Activated CD4-positive, CD25-positive, alpha-beta regulatory T cell treated with anti-CD3 and anti-CD28 coated beads, Interleukin-2, amount 50 U/mL, for 24 hours (primary cell): ENCODE measurements at regions not wholly inside any gene's neighbourhood (a gene's known extent, or its start where the extent isn't known, plus 50 kb on each side); places are given as distances from the start of the nearest gene placed in this dataset.

Source experiments
- ATAC-seq, 2 donors: fragments of 150-1000 bp; cut with Tn5 transposase; one replicate each; pipeline ENCODE4 v1.10.0; 2021; ENCODE audit warnings: mild to moderate bottlenecking in 1 of 2, moderate library complexity in 1 of 2

DNA sequence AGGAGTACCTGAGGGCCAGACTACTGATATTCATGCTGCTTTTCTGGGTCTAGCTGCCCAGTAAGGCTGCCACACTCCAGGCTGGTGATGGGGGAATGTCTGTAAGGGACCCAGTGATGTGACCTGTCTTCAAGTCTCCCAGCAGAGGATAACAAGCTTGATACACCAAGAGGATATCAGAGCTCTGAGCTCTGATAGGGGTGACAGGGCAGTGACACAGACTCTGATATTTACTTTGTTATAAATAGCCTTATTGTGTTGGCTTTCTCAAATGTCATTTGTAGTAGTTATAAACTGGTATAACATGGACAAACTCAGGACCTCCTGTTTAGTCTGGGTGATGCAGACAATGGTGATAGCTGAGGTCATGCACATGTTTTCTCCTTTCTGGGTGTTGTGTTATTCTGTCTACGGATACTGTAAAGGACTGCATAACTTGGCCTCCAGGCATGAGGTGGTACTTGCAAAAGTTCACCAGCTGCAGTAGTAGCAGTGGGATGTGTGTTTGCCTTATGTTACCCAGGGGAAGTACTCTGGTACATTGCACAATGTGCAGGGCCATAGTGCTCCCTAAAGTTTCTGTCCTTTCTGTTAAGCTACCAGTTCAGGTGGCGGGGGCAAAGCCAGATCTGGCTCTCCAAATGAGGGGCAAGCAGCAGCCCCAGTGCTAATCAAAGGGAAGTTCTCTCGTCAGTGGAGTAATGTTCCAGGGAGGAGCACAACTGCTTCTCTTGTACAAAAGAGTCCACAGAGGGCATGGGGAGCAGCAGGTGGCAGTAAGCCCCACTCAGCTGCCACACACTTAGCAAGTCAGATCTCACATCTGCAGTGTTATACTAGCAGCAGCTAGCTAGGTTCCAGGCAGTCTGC lies 812.2 kb downstream of the JRKL start:
- ATAC-seq: no peak

DNA sequence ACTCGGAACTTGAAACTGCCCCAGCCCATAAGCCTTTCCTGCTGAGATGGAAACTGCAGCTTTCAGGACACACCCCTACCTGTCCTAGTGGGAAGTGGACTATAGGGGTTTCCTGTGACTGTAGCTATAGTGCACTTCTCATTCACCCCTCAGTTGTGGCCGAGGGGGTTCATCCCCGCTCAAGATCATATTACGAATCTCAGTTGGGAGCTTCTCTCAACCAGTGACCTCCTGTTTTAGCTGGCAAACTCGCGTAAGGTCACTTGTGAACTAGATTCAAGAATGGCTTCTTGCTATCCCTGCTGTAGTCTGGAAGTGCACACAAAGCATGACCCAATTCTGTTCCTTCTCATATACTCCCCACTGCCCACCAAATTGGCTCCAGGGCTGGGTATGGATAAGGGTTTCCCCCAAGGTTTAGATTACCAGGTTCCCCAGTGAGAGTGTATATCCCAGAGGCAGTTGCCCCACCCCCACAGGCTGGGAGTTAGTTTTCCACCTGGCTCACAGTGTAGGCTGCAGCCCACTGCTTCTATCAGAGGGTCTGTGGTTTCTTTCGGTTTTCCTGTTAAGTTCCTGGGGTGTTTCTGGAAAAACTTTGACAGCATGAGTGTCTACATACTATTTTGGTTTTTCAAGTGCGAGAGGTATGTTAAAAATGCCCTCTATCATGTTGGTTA lies 812.9 kb downstream of the JRKL start:
- ATAC-seq: no peak

DNA sequence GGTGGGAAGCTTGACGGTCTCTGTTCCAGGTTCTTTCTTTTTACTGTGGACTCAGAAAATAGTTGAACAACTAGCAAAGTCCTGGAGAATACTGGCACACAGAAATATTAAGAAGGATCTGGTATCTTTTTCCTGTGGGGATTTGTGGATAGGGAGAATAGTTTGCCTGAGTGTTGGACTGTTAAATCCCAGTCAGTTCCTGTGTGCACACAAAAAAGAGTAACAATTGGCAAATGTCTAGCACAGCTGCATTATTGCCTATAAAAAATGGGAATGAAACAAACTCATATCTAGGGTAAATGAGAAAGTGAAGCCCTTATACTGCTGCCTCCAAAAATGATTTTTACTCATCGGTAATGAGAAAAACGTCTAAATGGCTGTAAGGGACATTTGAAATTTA lies 828.2 kb downstream of the JRKL start:
- no peak for ATAC-seq

DNA sequence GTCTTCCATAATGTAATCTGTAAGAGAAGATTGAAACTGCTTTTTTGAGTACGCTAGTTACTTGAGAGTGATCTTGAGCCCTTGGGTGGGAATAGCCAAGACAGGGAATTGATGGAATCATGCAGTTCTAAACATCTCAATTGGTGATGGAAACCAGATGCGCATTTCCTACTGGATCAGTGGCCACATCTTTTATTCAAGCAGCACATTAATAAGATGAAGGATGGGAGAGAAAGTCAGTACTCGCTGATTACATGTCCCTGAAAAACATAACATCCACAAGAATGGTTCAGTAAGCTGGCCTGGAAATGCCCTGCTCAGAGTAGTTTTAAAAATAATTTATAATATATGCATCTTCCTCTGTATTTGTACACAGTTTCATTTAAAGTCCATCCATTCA lies 833.8 kb downstream of the JRKL start:
- ATAC-seq: no peak

DNA sequence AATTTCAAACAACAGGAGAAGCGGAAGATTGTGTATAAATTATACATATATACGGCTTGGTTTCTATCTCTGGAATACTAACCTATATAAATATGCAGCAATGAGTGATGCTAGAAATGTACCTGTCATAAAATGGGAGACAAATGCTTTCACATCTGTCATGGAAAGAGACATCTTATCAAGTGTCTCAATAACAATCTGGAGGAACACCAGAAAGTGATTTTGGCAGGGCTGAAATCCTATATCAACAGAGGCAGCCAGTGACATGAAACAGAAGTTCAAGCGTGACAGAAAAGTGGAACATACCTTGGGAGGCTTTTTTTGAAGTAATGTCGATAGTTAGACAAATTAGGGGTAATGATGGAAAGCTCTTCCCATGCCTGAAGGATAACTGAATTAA lies 834.6 kb downstream of the JRKL start:
- no peak for ATAC-seq

DNA sequence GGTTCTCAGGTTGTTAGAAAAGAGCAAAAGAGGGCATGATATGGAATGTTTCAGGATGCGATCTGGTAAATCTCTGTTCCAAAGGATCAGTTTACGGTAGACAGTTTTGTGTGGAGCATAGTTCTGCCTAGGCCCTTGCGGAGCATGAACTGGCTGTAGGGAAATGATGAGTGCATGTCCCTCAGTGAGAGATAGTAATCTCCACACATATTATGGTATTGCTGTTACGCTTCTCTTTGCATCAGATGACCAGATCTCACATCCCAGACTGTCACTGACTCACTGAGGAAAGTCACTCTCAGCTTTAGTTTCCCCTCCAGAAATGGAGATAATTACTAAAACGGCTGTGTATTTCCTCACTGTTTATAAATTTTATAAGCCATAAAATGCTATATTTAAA lies 836.0 kb downstream of the JRKL start:
- no peak for ATAC-seq

DNA sequence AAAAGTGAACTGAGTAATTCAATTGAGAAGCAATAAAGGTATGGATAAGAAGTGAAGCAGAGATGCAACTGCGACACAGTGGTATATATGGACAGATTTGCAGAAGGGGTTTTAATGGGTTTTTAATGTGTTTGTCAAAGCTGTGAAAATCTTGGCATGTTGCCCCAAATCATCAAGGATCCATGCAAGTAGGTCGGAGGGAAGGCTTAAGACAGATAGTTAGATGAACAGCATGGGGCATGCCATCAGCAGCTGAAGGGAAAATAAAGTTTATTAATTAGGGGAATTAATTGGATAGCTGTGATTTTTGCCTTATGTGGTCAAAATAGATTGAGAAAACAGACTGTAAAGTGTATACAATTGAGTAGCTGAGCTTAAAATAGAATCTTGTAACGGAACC lies 840.1 kb downstream of the JRKL start:
- no peak for ATAC-seq

DNA sequence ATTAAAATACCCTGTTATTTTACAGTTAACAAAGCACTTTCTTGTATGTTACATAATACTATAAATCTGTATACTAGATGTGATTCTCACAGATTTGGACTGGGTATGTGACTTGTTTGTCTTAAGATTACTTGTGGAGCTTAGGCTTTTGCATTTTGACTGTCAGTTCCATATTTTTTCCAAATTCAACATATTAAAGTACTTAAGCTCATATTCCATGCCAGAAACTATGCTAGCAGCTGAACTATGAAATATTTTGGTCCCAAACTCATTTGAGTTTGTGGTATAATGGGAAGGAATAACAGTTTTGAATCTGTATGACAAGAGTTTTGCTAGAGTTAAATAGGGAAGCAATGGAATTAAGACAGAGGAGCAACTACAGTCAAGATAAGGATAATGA lies 841.4 kb downstream of the JRKL start:
- no peak for ATAC-seq

DNA sequence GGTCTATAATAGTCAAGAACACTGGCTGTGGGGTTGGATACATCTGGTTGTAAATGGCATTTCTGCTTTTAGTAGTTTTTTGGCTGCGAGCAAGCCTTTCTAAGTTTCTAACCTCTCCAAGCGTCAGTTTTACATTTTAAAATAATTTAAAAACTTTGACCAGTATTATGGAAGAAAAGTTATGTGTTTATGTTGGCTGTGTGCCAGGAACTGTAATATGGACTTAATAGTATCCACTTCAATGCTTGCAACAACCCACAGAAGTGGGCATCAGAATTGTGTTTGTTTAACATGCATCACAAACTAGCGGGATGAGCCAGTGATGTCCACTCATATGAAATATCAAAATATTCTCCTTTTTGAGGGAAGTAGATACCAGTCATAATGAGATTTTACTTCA lies 844.2 kb downstream of the JRKL start:
- no peak for ATAC-seq

DNA sequence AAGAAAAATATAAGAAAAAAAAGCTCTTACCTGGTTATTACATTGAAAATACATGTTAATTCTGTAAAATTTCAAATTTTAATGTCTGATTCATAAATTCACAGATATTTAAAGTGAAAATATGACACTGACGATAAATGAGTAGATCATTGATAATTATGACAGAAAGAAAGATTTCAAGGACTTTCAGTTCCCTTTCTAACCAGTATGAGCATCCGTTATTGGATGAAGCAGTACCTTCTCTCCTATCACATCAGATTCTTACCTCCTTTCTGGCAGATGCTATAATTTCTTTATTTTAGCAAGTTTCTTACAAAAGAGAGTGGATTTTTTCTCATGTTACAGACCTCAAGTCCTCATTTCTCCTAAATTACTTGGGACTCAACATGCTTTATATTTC lies 847.3 kb downstream of the JRKL start:
- no peak for ATAC-seq

DNA sequence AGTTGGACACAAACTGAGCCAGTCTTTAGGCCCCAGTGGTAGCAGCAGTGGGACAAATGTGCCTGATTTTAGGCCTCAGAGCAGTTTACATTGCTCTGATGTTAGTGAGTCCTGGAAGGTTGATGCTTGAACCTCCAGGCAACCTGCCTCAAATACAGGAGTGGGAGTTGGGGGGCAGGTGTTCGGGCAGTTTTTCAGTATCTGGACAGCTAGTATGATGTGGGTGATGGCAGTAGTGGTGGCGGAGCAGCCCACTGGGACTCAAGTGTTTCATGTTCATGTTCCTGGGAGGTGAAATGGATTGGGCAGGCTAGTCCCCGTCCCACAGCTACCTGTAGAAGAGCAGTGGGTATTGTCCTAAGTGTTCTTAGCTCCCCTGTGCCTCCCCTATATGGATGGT lies 857.8 kb downstream of the JRKL start:
- ATAC-seq: no peak

DNA sequence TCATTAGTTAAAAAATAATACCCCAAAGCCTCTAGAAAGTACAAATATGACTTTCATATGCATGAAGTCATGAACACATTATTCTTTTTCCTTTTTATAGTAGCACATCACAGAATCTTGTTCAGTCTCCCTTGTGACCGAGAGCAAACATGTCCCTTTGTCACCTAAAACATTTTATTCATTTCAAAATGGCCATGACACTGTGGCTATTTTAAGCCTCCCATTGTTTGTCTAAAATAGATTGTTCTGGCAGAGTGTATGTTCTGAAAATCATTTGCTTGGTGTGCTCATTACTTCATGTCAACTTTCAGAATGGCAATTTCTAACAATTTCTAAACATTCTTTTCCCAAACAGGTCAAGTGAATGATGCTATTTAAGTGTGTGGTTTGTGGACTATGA lies 865.0 kb downstream of the JRKL start:
- ATAC-seq: no peak

DNA sequence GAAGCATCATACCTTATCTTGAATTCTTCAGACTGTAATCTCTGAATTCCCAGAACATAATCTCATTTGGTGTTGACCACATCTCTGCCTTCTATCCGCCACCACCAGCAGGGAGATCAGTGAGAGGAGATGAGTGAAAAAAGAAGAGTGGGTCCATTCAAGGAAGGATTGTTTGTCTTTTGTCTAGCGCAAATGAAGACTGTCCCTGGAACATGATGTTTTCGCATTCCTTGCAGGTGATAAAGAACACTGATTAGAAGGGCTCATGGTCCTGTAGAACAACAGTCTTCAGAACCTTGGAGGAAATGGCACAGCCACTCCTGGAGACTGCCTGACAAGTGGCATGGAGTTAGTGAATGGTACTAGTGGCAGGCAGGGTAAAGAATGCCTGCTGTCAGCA lies 869.6 kb downstream of the JRKL start:
- no peak for ATAC-seq

DNA sequence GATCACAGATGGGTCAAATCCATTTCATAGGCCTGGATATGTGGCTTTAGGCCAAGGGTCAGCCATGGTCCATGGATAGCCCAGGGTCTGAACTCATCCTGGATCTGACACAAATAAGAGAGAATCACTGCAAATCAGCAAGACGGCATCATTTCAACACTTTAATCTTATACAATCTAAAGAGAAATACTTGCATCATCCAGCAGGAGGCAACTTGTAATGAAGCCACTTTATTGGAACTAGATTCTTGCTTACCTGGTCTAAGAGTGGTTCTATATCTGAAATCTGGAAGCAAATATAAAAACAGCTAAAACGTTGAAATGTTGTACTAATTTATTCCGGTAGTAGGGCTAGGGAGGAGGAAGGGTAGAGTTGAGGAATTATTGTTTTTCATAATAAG lies 870.1 kb downstream of the JRKL start:
- no peak for ATAC-seq

DNA sequence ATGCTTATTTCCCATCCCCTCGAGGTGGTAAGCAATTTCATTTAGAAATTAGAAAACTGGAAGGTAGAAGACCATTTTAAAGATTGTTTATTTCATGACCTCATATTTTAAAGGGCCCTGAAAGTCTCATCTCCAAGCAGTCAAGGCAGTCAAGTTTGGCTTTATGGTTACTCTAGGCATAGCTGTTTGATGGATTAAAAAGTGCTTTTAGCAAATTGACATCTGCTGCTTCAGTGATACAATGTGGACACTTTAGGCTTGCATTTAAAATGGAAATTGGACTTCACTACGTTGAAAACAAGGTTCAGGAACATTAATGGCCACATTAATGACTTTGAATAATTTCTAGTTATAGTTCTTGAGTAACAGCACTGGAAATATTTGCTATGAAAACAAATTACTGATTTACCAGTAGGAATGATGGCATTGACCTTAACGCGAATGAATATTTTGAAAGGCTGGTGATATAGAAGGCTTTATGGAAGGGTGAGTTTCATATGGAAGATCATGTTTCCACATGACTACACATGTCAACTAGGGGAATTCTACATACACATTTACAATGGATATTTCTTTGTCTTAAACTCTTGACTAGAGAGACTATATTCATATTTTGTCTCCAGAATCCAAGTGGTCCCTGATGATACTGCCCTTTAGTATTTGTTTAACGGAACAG lies 873.5 kb downstream of the JRKL start:
- no peak for ATAC-seq

DNA sequence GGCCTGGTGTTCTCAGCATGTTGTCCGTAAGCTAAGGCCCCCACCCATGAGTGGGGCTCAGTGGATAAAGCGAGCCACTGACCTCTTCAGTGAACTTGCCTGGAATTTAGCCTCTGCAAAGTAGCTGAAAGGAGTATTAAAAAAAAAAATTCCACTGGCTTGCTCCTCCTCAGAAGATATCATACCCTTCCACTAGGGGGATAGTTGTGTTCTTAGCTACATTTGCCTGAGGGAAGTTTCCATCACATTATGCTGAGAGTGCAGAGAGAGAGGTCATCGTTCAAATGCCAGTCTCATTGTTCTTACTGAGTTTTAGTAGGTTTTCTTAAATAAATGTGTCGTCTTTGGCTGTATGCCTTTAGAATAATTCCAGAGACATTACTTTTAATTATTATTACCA lies 879.7 kb downstream of the JRKL start:
- no peak for ATAC-seq

DNA sequence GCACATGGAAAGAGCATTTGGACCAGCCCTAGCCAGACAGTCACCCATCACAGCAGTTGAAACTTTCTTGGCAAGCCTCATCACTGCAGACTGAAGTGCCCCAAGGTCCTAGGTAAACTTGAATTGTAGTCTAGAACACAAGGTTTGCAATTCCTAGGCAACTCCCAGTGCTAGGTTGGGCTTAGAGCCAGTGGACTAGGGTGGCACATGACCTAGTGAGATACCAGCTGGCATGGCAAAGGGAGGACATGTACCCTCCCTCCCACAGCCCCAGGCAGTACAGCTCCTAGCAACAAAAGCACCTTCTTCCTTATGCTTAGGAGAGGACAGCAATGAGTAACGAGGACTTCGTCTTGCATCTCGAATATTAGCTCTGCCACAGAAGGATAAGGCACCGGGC lies 889.5 kb downstream of the JRKL start:
- ATAC-seq: no peak

DNA sequence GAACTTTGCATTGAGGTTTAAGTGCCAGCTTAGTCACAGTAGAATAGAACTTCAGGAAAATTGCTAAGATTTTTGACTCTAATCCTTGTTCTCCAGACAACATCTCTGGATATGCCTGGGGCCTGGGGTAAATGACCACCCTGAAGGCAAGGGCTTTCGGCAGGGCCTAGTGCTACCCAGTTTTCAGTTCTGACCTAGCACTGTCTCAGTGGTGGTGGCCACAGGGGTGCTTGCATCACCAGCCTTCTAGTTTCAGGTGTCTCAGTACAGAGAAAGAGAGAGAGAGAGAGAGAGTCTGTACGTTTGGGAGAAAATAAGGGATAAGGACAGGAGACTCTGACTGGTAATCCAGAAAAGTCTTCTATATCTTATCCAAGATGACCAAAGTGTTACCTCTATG lies 890.5 kb downstream of the JRKL start:
- no peak for ATAC-seq

DNA sequence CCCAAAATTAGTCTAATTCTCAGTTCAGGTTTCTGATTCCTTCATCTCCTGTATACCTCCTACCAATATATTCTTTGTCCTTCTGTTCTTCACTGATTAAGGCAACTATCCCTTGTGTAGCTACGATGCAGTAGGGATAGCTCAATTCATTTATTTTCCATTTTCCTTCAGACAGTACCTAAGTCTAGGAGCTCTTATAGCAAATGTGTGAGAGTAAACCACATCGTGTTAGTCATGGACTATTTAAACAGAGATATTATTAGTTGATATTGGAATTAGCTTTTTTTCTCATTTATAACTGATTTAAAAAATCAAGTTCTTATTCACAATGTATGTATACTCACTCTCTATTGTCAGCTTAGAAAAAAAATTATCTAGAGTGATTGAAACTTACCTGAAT lies 900.0 kb downstream of the JRKL start:
- no peak for ATAC-seq

DNA sequence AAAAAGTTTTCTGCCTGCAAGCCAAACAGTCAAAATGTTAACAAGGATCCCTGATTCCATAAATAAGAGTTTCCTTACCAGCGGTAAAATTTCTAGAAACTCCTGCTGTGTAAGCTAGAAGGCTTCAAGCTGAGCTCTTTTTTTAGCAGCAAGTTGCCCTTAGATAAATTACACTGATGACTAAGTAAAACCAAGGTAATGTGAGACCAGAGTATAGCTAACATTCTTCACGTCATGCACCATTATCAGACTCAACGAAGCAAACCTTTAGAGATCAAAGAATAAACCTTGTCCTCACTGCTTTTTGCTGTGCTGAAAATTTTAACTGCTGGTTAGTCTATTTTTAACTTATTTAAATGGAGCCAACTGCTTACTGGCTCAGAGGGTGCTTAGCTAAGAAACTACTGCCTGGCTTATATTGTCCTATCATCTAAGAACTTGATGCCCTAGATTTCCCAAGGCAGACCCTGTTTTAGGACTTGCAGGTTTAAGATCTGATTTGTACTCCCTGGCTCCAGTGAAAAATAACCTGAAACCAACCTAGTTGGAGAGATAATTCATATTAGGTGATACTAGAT lies 900.7 kb downstream of the JRKL start:
- ATAC-seq: no peak

DNA sequence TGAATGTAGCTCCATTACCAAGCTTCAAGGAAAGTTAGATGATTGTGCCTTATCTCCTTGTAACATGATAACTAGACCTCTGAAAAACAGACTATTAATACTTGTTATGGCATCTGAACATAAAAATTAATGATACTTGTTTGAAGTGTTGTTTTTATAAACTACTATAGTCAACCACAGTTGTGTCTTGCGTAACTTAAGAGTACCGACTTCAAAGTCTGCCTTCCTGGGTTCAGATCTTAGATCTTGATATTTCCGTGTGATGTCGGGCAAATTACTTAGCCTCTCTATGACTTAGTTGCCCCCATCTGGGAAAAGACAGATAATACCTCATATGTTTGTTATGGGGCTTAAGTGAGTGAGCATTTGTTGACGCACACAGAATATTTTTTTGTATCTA lies 906.5 kb downstream of the JRKL start:
- no peak for ATAC-seq

DNA sequence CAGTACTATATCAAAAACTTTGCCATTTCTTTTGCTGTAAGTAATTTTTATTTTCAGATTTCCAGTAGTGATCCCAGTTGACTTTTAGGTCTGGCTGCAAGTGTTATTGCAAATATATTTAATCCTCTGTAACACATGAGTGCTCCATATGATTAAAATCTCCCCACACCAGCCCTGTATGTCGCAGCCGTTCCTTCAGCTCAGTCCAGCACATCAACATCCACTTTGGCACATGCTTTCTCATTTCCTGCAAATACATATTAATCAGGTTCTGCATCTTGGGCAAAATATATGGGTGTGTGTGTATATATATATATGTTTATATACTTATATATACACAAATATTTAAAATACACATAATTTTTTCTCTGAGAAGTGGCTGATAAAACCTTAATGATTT lies 919.5 kb downstream of the JRKL start:
- ATAC-seq: no peak

DNA sequence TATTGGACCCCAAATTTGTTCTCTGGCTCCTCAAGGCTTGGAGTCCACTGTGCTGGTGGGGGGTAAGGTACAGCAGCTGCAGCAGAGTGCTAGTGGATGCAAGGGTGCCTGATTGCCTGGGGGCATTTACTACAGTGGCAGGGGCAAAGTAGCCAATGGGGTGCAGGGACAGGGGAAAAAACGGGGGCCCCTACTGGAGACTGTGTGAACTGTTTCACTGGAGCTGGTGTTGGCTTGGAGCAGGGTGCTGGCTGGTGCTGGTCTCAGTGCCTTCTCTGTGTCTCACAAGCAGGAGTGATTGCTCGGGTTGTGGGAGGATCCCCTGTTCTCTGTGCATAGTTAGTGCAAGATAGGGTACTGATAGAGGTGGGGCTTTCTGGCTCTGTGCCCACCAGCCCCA lies 935.9 kb downstream of the JRKL start:
- no peak for ATAC-seq

DNA sequence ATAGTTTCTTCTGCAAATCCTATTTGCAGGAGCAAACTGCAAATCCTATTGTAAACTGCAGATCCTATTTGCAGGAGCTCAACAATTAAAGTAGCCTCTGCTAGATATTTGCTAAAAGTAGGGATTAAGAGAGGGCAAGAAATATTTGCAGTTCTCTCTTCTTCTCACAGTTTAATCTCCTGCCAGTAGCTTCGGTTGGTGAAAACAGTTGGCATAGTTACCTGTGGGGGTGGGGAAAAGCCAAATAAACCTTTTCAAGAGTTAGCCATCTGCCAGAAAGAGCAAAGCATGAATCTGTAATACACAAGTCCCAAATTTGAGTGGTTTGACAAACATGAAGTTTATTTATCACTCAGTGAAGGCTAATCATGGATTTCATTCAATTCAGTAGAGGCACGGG lies 942.5 kb downstream of the JRKL start:
- ATAC-seq: no peak
